Dedifferentiated amniotic fluid mesenchymal stem cell (primary cell): ENCODE measurements at regions not wholly inside any gene's neighbourhood (a gene's known extent, or its start where the extent isn't known, plus 50 kb on each side); places are given as distances from the start of the nearest gene placed in this dataset.

Experiments
- DNase-seq: peaks from one replicate; pipeline ENCODE4 v3.0.0-alpha.2; 2016; ENCODE audit errors: extremely low spot score

DNA sequence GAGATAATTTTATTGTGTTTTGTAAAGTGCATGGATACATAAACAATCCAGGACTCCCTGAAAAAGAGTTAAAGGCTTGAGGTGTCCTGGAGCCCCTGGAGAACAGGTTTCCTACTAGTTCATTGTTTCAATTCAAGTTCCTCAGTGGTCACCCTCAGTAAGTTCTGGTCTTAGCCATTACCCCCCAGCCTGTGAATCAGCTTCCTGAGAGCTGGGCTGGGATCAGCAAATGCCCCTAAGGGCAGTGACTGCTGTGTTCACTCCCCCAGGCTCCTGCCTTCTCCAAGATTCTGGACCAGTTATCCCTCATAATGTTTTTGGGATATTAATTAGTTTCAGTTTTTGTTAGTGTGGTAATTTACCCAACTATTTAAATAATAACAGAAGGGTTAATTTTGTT is 151.6 kb upstream of the PRSS58 start:
- DNase-seq, result no peak

DNA sequence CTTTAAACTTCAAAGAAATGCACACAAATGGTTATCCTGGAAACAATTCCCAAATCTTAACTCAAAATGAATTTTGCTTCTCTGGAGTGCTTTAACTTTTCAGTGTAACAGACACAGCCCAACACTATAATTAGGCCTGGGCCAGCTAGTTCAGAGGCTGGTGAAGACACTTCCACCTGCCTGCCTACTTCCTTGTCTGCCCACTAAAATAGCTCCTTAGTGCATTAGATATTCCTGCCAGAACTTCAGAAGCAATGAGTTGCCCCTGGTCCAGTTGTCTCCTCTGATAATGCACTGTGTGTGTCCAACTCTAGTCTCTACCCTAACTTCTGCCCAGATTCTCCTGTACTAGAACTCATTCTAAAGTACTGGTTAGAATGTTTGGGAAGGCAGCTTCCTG is 150.9 kb upstream of the PRSS58 start:
- no peak for DNase-seq

DNA sequence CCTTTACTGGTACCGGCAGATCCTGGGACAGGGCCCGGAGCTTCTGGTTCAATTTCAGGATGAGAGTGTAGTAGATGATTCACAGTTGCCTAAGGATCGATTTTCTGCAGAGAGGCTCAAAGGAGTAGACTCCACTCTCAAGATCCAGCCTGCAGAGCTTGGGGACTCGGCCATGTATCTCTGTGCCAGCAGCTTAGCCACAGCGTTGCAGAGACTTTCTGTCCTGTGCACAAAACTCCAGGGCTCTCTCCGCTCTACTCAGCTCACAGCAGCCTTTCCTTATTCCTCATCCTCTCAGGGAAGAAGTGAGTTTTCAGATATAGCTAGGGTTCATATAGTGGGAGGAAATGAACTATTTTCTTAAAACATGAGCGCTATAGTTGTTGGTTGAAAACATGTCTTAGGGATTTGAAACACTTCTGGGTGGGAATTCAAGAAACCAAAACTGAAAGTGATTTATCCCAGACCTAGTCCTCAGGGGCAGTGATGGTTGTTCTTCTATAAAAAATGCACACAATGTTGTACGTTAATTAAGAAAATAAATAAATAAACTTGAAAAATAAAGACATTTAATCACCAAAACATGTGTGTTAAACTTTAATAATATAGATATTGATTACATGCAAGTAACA is 150.2 kb upstream of the PRSS58 start:
- no peak for DNase-seq

DNA sequence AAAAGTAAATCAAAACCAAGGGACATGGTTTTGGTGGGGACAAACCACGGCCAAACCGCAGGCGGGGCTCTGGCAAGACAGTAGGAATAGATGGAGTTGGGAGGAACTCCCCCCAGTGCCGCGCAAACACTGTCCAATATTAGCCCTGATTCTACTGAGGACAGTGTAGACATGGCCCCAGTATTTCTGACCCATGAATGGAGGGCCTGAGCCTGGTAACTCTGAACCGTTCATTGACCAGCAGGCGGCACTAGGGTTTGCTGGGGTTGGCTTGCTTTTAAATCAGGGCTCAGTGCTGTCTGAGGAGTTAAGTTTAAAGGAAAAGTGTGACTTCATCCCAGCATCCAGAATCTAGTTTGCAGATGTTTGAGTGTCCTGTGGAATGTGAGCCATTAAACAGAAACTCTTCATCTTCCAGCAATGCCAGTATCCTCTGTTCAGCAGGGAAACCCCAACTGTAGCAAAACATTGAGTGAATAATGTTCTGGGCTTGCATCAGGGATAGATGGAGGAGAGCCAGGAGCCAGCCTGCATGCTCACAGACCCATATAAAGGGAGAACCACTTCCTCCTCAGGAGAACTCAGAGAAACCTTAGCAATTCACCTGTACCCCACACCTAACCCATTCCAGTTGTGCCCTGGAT is 147.4 kb upstream of the PRSS58 start:
- DNase-seq, result peak; percentile 25

DNA sequence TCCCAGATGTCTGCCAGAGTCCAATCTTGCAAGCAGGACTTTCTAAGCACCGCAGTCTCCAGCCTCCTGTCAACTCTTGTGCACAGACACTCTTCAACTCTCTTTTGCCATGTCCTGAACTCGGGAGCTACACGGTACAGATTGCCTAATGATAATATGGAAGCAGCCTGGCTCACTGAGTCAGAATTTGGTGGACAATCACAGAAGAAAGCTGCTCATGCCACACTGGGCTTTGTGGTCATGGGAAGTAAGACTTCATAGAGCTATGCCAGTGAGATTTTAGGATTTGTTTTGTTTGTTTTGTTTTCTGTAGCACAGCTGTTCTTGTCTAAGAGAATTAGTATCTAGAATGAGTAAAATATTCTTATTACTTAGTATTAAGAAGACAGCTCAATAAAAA is 144.1 kb upstream of the PRSS58 start:
- peak; percentile 57 for DNase-seq

DNA sequence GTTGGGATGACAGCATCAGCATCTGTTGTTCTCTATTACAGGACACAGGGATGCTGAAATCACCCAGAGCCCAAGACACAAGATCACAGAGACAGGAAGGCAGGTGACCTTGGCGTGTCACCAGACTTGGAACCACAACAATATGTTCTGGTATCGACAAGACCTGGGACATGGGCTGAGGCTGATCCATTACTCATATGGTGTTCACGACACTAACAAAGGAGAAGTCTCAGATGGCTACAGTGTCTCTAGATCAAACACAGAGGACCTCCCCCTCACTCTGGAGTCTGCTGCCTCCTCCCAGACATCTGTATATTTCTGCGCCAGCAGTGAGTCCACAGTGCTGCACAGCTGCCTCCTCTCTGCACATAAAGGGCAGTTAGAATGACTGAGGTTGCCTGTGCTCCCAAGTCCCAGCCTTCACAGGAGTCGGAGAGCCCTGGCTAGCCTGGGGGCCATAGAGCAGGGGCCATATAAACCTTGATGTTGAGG is 142.2 kb upstream of the PRSS58 start:
- DNase-seq, result no peak

DNA sequence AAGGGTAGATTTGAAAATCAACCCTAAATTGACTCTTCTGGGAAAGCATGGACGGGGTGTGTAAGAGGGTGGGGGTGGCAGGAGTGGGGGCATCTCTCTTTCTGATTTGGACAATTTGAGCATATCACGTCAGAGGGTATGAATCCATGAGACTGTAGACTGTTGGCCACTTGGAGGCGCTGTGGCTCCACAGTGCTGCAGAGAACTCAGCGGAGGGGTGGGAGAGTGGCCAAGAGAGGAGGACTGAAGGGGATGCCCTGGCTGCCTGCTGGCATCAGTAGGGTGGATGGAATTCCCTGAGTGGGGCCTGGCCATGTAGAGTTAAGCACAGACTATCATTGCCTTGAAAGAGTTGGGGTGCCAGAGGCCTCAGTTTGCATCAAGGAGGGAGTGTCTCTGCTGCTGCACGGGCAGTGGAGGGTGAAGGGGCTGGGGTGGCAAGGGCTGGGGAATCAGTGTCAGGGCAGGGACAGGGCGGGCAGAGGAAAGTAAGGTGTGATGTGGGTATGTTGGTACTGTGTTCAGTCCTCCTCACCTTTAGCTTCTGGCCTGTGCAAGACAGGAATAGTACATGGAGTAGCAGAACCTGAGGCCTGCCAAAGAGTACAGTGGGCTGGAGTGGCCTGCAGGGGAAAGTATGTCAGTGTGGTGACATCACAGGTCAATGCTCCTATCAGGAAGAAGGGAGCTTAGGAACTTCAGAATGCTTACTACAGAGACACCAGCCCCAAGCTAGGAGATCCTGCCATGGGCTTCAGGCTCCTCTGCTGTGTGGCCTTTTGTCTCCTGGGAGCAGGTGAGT is 133.5 kb upstream of the PRSS58 start:
- no peak for DNase-seq

DNA sequence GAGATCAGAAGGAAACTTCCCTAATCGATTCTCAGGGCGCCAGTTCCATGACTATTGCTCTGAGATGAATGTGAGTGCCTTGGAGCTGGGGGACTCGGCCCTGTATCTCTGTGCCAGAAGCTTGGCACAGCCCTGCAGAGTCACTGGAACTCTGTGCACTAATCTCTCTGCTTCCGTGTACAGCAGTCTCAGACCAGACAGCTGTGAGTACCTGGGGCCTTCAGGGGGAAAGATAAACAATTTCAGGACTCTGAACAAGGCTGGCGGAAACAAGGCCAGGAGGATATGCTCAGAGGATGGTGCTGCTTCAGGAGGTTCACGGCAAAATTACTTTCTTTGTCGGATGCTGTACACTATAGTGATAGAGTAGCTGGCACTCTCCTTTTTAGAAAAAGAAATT is 131.7 kb upstream of the PRSS58 start:
- DNase-seq, result no peak

DNA sequence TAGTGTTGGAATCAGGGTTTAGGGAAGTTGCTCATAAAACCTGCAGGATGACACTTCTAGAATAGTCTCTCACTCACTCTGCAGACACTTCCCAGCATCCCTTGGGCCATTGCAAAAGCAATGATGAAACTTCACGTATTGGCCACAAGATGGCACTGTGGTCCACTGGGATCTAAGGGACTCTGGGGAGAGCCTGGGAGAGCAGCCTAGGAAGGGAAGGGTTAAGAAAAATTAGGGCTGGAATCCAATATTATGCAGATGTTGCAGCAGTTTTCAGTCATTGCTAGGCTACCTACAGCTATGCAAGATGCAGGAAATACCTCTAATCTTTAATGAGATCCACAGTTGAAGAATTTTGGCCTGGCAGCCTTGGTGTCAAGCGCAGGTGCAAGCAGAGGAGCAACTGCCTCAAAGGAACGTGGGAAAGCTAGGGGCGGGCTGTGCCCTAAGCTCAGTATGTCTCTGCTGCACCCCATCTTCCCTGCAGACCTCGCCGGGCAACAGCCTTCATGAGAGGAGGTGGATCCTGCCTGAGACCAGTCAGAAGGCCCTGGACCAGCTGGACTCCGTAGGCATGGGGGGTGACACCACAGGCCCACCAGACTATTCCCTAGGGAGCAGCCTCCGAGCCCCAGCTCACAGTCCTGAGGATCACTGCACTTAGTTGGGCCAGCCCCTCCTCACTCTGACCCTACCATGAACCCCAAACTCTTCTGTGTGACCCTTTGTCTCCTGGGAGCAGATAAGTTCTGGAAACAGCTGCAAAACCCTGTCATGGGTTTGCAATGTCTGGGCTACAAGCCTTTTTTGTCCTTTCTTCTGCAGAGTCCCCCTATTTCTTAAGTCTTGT is 127.9 kb upstream of the PRSS58 start:
- peak; percentile 63 for DNase-seq

DNA sequence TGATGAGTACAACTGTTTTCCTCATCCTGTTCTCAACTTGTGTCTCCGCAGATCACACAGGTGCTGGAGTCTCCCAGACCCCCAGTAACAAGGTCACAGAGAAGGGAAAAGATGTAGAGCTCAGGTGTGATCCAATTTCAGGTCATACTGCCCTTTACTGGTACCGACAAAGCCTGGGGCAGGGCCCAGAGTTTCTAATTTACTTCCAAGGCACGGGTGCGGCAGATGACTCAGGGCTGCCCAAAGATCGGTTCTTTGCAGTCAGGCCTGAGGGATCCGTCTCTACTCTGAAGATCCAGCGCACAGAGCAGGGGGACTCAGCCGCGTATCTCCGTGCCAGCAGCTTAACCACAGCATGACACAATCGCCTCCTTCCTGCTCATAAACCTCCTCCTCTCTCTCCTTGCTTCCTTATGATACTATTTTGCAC is 126.7 kb upstream of the PRSS58 start:
- DNase-seq, result peak; percentile 40

DNA sequence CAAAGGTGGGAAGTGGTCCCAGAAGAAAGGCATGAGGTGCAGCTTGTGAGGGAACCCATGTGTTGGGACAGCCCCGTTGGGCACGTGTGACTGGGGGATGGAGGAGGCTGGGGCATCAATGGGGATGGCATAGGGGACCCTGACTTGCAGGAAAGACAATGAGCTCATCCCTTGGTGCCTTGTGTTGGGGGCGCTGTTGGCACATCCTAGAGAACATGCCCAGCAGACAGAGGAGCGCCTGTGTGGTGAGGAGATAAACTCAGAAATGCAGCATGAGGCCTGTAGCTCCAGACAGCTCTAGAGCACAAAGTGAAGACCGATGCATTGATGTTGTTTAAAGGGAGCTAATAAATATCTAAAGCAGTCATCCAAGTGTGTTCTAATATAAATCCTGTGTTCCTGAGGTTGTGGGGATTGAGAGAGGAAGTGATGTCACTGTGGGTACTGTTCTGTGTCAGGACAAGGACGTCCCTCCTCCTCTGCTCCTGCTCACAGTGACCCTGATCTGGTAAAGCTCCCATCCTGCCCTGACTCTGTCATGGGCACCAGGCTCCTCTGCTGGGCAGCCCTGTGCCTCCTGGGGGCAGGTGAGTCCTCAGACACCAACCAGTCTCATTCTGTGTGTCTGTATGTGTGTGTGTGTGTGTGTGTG is 126.1 kb upstream of the PRSS58 start:
- no peak for DNase-seq

DNA sequence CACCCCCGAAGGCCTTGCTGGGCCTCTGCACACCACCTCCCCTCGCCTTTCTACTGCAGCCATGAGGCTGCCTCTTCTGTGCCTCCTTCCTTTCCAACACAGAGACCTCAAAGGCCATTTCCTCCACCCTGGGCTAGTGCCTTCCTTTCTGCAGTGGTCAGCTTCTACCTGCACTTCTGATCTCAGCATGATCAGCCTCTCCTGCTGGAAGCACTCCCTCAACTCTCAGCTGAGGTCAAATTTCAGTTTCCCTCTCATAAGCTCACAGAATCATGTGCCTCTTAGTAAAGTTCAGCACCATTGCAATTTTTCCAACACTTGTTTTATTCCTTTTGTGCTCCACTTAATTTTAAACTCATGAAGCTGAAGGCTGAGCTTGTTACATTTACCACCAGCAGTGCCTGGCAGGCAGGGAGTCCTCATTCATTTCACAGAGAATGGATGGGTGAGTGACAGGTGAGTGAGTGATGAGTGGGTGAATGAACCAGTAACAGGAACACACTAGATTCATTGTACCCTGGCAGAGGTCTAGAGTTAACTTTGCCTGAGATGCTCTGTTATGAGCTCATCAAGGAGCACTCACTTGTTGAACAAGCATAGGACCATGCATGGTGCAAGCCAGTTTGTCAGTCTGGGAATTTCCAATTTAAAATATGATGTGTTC is 124.0 kb upstream of the PRSS58 start:
- DNase-seq, result no peak

DNA sequence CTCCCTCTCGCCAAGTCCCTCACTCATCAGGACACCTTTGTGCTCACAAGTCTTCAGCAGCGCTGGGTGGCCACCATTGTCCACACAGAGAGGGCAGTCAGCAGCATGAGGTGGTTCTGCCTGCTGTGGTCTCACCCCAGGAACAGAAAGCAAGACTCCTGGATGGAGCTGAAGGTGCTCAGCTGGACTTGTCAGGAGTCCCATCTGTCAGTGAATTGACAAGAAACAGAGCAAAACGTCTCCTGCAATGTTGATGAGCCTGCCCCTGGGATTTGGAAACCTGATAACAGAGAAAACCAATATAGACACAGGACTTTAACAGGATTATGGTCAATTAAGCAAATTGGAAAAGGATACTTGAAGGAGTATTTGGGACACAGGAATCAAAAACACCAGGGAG is 122.2 kb upstream of the PRSS58 start:
- DNase-seq, result no peak

DNA sequence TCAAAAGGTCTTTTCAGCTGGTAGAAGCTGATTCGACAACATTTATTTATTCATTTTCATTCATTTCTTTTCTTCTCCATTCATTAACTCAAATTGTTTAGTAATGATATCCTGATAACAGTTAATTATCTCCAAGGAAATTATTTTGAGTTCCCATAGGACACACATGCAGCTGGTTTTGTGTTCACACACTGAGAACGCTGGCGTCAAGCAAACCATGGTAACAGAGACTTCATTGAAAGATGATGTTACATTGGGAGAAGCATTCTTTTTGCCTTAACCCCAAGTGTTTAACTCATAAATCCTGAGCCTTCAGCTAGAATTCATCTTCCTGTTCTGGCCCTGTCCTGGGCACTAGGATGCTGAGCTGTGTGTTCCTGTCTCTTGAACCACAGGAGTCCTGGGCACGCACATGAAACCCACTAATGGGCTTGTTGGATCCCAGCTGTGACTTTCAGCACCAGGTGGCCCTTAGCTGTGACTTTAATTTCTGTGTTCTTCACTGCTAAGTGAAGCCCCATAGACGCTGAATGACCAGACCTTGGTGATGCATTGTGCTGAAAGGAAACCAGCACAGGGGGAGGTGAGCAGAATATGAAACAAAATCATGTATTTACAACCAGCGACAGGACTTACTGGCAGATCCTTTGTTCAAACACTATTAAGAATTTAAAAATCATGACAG is 121.5 kb upstream of the PRSS58 start:
- no peak for DNase-seq

DNA sequence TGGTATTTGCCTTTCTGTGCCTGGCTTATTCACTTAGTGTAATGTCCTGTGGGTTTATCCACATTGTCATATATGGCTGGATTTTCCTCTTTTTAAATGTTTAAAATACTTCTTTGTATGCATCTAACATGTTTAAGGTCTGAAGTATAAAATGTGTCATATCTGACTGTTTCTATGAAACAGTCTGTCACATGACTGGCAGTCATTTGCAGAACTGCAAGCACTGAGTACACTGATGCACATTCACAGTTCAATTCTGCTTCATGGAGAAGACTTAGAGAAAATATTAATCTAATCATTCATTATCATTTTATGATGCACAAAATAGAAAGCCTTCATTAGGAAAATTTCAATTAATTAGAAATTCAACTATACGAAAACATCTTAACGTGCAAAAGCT is 119.7 kb upstream of the PRSS58 start:
- no peak for DNase-seq

DNA sequence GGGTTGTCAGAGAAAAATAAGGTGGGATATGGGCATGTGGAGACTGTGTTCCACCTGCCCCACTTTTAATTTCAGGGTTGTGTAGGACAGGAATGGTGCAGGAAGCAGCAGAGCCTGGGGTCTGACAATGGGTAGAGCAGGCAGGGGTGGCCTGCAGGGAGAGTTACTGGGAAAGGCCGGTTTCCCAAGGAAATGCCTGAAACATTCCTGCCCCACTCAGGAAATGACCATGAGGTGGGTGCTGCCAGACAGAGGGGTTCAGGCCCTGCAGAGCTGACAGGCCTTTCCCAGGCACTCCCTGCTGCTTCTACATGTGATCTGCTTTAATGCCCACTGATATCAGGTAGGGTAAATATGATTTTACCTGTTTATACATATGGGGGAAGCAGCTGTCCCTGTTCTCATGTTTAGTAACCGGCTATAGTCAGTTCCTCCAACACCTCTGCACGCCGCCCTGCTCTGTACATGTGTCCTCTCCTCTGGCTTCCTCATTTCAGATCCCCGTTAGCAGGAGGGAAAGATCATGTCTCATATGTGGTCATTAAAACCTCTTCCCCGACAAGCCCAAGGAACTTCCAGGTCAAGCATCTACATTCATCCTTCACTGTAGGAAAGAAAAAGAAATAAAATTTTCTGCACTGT is 118.6 kb upstream of the PRSS58 start:
- no peak for DNase-seq

DNA sequence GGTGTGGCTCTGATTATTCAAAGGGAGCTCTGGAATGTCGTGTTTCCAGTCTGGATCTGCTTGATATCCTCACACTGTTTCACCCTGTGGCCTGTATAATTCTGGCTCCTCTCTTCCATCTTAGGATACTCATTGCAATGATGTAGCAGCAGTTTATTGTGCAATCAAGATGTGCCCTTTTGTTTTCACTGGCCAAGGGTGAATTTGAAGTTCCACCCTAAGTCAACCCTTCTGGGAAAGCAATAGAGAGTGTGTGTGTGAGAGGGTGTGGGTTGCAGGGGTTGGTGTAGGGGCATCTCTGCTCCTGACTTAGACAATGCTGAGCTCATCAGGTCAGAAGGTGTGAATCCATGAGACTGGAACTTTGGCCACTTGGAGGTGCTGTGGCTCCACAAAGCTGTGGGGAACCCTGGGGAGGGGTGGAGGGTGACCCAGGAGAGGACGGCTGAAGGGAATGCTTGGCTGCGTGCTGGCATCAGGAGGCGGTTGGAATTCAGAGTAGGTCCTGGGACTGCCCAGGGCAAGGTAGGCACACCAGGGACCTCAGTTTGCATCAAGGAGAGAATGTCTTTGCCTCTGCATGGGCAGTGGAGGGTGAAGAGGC is 118.0 kb upstream of the PRSS58 start:
- DNase-seq, result no peak

DNA sequence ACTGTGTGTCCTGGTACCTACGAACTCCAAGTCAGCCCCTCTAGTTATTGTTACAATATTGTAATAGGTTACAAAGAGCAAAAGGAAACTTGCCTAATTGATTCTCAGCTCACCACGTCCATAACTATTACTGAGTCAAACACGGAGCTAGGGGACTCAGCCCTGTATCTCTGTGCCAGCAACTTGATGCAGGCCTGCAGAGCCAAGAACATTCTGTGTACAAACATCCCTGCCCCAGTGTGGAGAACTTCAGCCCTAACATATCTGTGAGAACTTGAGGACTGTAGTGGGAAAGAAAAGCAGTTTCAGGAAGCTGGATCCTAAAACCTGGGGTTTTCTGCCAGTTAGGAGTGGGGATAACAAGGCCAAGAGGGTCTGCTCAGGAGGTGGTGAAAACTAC is 114.9 kb upstream of the PRSS58 start:
- no peak for DNase-seq

DNA sequence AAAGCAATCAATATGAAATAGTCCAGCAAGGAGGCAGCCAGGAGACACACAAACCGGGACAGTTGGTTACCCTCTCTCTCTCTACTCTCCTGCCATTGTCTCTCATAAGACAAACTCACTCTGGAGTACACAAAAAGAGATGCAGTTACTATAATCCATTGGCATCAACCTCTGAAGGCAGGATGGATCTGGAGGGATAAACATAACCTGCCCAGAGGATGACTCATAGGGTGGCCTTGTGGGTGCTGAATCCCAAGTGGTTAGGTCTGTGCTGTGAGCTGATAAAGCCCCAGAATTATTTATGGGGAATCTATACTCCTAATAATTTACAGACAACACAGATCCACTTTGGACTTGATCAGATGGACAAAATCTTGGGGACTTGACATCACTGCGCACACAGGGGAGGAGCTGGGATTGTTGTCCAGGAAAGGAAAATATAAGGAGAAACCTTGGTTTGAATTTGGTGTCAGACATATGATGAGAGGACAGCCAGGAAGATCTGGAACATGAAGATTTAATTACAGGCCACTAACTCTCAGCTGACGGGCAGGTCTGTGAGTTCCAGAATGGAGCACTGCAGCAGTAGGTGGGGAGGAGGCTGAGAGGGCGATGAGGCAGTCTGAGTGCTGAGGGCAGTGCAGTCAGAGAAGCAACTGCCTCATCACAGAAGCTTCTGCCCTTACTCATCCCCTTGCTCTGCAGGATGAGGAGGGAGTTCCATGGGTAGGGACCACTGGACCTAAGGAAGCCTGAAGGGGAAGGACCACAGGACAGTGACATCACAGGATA is 113.9 kb upstream of the PRSS58 start:
- no peak for DNase-seq
